Parathyroid adenoma (tissue), 2 donors: ENCODE measurements at regions not wholly inside any gene's neighbourhood (a gene's known extent, or its start where the extent isn't known, plus 50 kb on each side); places are given as distances from the start of the nearest gene placed in this dataset.
A peak's percentile ranks its signal among the peaks of the same experiment; 100 is the strongest.

Experiments used
- H2AFZ ChIP-seq: fragments of 300-600 bp; sonication (generic); one replicate; pipeline ENCODE4 v1.7.0; 2017; ENCODE audit warnings: antibody characterized with exemption, mild to moderate bottlenecking
- H3K27ac ChIP-seq: fragments of 300-600 bp; sonication (generic); one replicate; pipeline ENCODE4 v1.7.0; 2017
- H3K27me3 ChIP-seq: fragments of 300-600 bp; sonication (generic); one replicate; pipeline ENCODE4 v1.7.0; 2017; ENCODE audit warnings: low read length; ENCODE audit not compliant: control insufficient read depth, insufficient read depth
- H3K36me3 ChIP-seq: fragments of 300-600 bp; sonication (generic); one replicate; pipeline ENCODE4 v1.7.0; 2017; ENCODE audit warnings: low read length; ENCODE audit not compliant: control insufficient read depth, insufficient read depth
- H3K4me1 ChIP-seq: fragments of 300-600 bp; sonication (generic); one replicate; pipeline ENCODE4 v1.7.0; 2017; ENCODE audit warnings: control low read depth
- H3K4me2 ChIP-seq: fragments of 300-600 bp; sonication (generic); one replicate; pipeline ENCODE4 v1.7.0; 2017; ENCODE audit warnings: low read length
- H3K4me3 ChIP-seq: fragments of 300-600 bp; sonication (generic); one replicate; pipeline ENCODE4 v1.7.0; 2017; ENCODE audit warnings: low read depth, low read length
- H3K79me2 ChIP-seq: fragments of 300-600 bp; sonication (generic); one replicate; pipeline ENCODE4 v1.7.0; 2017; ENCODE audit warnings: control low read depth
- H3K9ac ChIP-seq: fragments of 300-600 bp; sonication (generic); one replicate; pipeline ENCODE4 v1.7.0; 2017; ENCODE audit warnings: mild to moderate bottlenecking
- H3K9me3 ChIP-seq: fragments of 300-600 bp; sonication (generic); one replicate; pipeline ENCODE4 v1.7.0; 2017; ENCODE audit warnings: low read length; ENCODE audit not compliant: control insufficient read depth
- CTCF ChIP-seq: fragments of 300-600 bp; sonication (generic); IDR thresholded peaks from one replicate; pipeline ENCODE4 v1.7.0; 2017; ENCODE audit warnings: antibody characterized with exemption, mild to moderate bottlenecking
- donor health status: primary hyperparathyroidism.

- Histone ChIP-seq H3K4me3 (no peak overlapping the region), H3K27me3 (no peaks in the 10 kb centered on the region), H3K4me2 (no peak overlapping the region), H3K4me1 (no peaks in the 10 kb centered on the region), H3K27ac (no peak overlapping the region), H3K36me3 (no peaks in the 10 kb centered on the region), H2AFZ (peak overlapping the region; percentile 26), H3K79me2 (no peaks in the 10 kb centered on the region), H3K9me3 (no peaks in the 10 kb centered on the region), H3K9ac (no peak overlapping the region)
- TF ChIP-seq CTCF = no peak
Observed at GRCh38 chr6:92047152-92047850, 1372.1 kb downstream of the EPHA7 start.

- Histone ChIP-seq H3K27ac (no peak overlapping the region), H3K9me3 (no peaks in the 10 kb centered on the region), H3K79me2 (no peaks in the 10 kb centered on the region), H3K27me3 (no peaks in the 10 kb centered on the region), H3K4me1 (no peaks in the 10 kb centered on the region), H3K4me3 (no peak overlapping the region), H3K4me2 (no peak overlapping the region), H3K9ac (no peak overlapping the region), H3K36me3 (no peaks in the 10 kb centered on the region), H2AFZ (no peak overlapping the region)
- TF ChIP-seq CTCF = no peak
Observed at GRCh38 chr6:92044312-92044711, 1375.0 kb downstream of the EPHA7 start.

- H3K4me2 ChIP-seq = no peak overlapping the region
- no peaks in the 10 kb centered on the region for H3K4me1 ChIP-seq
- H3K4me3 ChIP-seq = no peak overlapping the region
- H2AFZ ChIP-seq = no peak overlapping the region
- no peak for TF ChIP-seq CTCF
- H3K79me2 ChIP-seq = no peaks in the 10 kb centered on the region
- H3K9me3 ChIP-seq = no peaks in the 10 kb centered on the region
- no peaks in the 10 kb centered on the region for H3K36me3 ChIP-seq
- no peak overlapping the region for H3K27ac ChIP-seq
- H3K27me3 ChIP-seq = no peaks in the 10 kb centered on the region
- H3K9ac ChIP-seq = no peak overlapping the region
Observed at GRCh38 chr6:92043777-92044176, 1375.6 kb downstream of the EPHA7 start.

- Histone ChIP-seq H3K4me3 (no peak overlapping the region), H3K9ac (no peak overlapping the region), H3K9me3 (no peaks in the 10 kb centered on the region), H3K79me2 (no peaks in the 10 kb centered on the region), H3K4me2 (no peak overlapping the region), H3K27me3 (no peaks in the 10 kb centered on the region), H2AFZ (no peak overlapping the region), H3K36me3 (no peaks in the 10 kb centered on the region), H3K4me1 (no peaks in the 10 kb centered on the region), H3K27ac (no peak overlapping the region)
- no peak for TF ChIP-seq CTCF
Observed at GRCh38 chr6:92026878-92027277, 1392.5 kb downstream of the EPHA7 start.

GRCh38 chr6:92024881-92025280 lies 1394.5 kb downstream of the EPHA7 start:
- Histone ChIP-seq H3K4me3 (no peak overlapping the region), H2AFZ (no peak overlapping the region), H3K36me3 (no peaks in the 10 kb centered on the region), H3K27ac (no peak overlapping the region), H3K4me2 (no peak overlapping the region), H3K79me2 (no peaks in the 10 kb centered on the region), H3K4me1 (no peaks in the 10 kb centered on the region), H3K27me3 (no peaks in the 10 kb centered on the region), H3K9ac (no peak overlapping the region), H3K9me3 (no peaks in the 10 kb centered on the region)
- no peak for TF ChIP-seq CTCF
